Neuronal stem cell (in vitro differentiated cells): ENCODE measurements at regions not wholly inside any gene's neighbourhood (a gene's known extent, or its start where the extent isn't known, plus 50 kb on each side); places are given as distances from the start of the nearest gene placed in this dataset.
A peak's percentile ranks its signal among the peaks of the same experiment; 100 is the strongest.
"Not testable (repeated sequence)": the region's sequence is repeated elsewhere in the genome, so short reads cannot be mapped to it uniquely, and the experiment has no call there.

Experiments
- DNase-seq: peaks from one replicate; pipeline ENCODE4 v3.0.0-alpha.2; 2013; ENCODE audit warnings: low spot score
- H2AFZ ChIP-seq: one replicate; pipeline ENCODE4 v1.6.1; 2013; ENCODE audit warnings: mild to moderate bottlenecking, low read length, inconsistent platforms
- H2AK5ac ChIP-seq: 2 replicates; pipeline ENCODE4 v1.6.1; 2013; ENCODE audit warnings: low read depth, mild to moderate bottlenecking, inconsistent platforms, low read length, moderate library complexity, mixed read lengths
- H2BK120ac ChIP-seq: 2 replicates; pipeline ENCODE4 v1.6.1; 2013; ENCODE audit warnings: low read depth, mild to moderate bottlenecking, inconsistent platforms, low read length, moderate library complexity, mixed read lengths
- H2BK12ac ChIP-seq: one replicate; pipeline ENCODE4 v1.6.1; 2013; ENCODE audit warnings: low read length, inconsistent platforms
- H2BK15ac ChIP-seq: 2 replicates; pipeline ENCODE4 v1.6.1; 2013; ENCODE audit warnings: mild to moderate bottlenecking, low read length, inconsistent platforms, mixed read lengths
- H2BK5ac ChIP-seq: one replicate; pipeline ENCODE4 v1.6.1; 2013; ENCODE audit warnings: inconsistent platforms, mild to moderate bottlenecking, low read length, moderate library complexity
- H3K14ac ChIP-seq: one replicate; pipeline ENCODE4 v1.6.1; 2013; ENCODE audit warnings: low read length, inconsistent platforms
- H3K18ac ChIP-seq: 2 replicates; pipeline ENCODE4 v1.6.1; 2013; ENCODE audit warnings: low read length, inconsistent platforms
- H3K23ac ChIP-seq: 2 replicates; pipeline ENCODE4 v1.6.1; 2013; ENCODE audit warnings: low read depth, mild to moderate bottlenecking, mixed read lengths, low read length, inconsistent platforms; ENCODE audit not compliant: poor library complexity
- H3K27ac ChIP-seq: replicated peaks from 3 replicates; pipeline ENCODE4 v1.5.1; 2013; ENCODE audit warnings: low read length, inconsistent platforms
- H3K27me3 ChIP-seq, 3 experiments: 2 replicates each; pipeline ENCODE4 v1.6.1; 2013; ENCODE audit warnings: low read length in 3 of 3, mild to moderate bottlenecking in 2 of 3, inconsistent platforms in 1 of 3, low read depth in 1 of 3, mixed read lengths in 1 of 3, moderate library complexity in 1 of 3; ENCODE audit not compliant: control insufficient read depth in 3 of 3, insufficient read depth in 3 of 3
- H3K36me3 ChIP-seq, 2 donors: replicated peaks in 1 of 2; 2 replicates each; pipeline ENCODE4 v1.6.1; 2013; ENCODE audit warnings: low read length in 2 of 2; ENCODE audit not compliant: control insufficient read depth in 2 of 2, insufficient read depth in 2 of 2
- H3K4ac ChIP-seq: 2 replicates; pipeline ENCODE4 v1.6.1; 2013; ENCODE audit warnings: inconsistent platforms, mild to moderate bottlenecking, low read length, moderate library complexity
- H3K4me1 ChIP-seq, 2 donors: 1 replicate in 1 of 2; 2 replicates in 1 of 2; pipeline ENCODE4 v1.6.1; 2013; ENCODE audit warnings: low read length in 2 of 2, low read depth in 1 of 2; ENCODE audit not compliant: control insufficient read depth in 2 of 2, insufficient read depth in 1 of 2
- H3K4me2 ChIP-seq: one replicate; pipeline ENCODE4 v1.6.1; 2013; ENCODE audit warnings: mild to moderate bottlenecking, low read length, inconsistent platforms; ENCODE audit not compliant: insufficient read depth, poor library complexity, severe bottlenecking
- H3K4me3 ChIP-seq, 2 donors: 2 replicates each; pipeline ENCODE4 v1.5.1; 2013; ENCODE audit warnings: low read length in 2 of 2, mild to moderate bottlenecking in 2 of 2, inconsistent platforms in 1 of 2, moderate library complexity in 1 of 2
- H3K79me1 ChIP-seq: one replicate; pipeline ENCODE4 v1.6.1; 2013; ENCODE audit warnings: low read depth, mild to moderate bottlenecking, inconsistent platforms, low read length, moderate library complexity
- H3K9ac ChIP-seq: one replicate; pipeline ENCODE4 v1.6.1; 2013; ENCODE audit warnings: mild to moderate bottlenecking, low read depth, low read length, inconsistent platforms; ENCODE audit not compliant: poor library complexity
- H3K9me3 ChIP-seq, 2 donors: replicated peaks in 1 of 2; 2 replicates each; pipeline versions ENCODE3 to v1.6.1; 2013; ENCODE audit warnings: low read length in 2 of 2, mild to moderate bottlenecking in 2 of 2, inconsistent platforms in 1 of 2, low read depth in 1 of 2, mixed read lengths in 1 of 2, moderate library complexity in 1 of 2; ENCODE audit not compliant: control insufficient read depth in 2 of 2, insufficient read depth in 1 of 2
- H4K8ac ChIP-seq: one replicate; pipeline ENCODE4 v1.6.1; 2013; ENCODE audit warnings: low read depth, mild to moderate bottlenecking, inconsistent platforms, low read length, moderate library complexity
- H4K91ac ChIP-seq: one replicate; pipeline ENCODE4 v1.6.1; 2013; ENCODE audit warnings: low read length, low read depth, mild to moderate bottlenecking, inconsistent platforms; ENCODE audit not compliant: poor library complexity
- WGBS, 2 donors: extraction: QIAGEN DNeasy Blood & Tissue Kit; methylation state at CpG; one replicate each; pipeline ENCODE4 v1.1.7; 2013; ENCODE audit warnings: missing lambda C conversion rate in 2 of 2, mixed read lengths in 1 of 2; ENCODE audit not compliant: insufficient read length in 2 of 2, insufficient replicate concordance in 1 of 2; ENCODE audit errors: extremely low coverage in 2 of 2; 5-methylcytosine and 5-hydroxymethylcytosine counted together

DNA sequence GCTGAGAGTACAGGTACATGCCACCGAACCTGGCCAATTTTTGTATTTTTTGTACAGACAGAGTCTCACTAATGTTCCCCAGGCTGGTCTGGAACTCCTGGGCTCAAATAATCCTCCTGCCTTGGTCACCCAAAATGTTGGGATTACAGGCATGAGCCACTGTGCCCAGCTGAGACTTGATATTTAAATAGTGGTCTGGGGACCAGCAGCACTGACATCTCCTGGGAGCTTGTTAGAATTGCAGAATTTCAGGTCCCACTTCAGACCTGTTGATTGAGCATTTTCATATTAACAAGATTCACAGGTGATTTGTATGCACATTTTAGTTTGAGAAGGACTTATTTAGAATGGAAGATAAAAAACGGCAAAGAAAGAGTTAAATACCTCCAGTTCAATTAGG, 57.0 kb upstream of the COBL start:
- H3K27me3 ChIP-seq, H3K9ac ChIP-seq, H2BK5ac ChIP-seq, H3K23ac ChIP-seq, H3K4ac ChIP-seq, H2AFZ ChIP-seq, H4K8ac ChIP-seq, H3K4me3 ChIP-seq, H3K9me3 ChIP-seq, H2AK5ac ChIP-seq, H3K79me1 ChIP-seq, H2BK15ac ChIP-seq, DNase-seq, H4K91ac ChIP-seq, H3K18ac ChIP-seq, H3K14ac ChIP-seq, H3K36me3 ChIP-seq, H3K27ac ChIP-seq, H3K4me1 ChIP-seq, H2BK12ac ChIP-seq, H3K4me2 ChIP-seq, H2BK120ac ChIP-seq: not testable (repeated sequence)
- no CpG with 5 or more reads among the region's 2 CpGs for WGBS, 2 donors

DNA sequence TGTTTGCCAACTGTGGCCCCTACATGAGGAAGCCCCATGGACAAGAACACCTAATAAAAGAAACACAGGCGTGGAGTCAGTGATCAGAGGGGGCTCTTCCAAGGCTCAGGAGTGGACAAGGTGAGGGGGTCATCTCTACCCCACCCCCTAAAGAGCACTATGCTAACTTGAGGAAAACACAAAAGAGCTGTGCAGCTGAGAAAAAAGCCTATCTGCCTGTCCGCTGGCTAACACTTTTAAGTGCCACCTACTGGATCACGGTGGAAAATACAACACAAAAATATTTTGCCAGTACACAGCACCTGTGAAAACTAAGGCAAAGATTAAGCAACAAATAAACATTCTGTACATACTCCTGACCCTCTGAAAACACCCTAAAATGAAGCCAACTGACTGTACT, 53.1 kb upstream of the COBL start:
- Histone ChIP-seq H3K23ac (no peak overlapping the region), H3K4me1 (peaks cover 0 to 5% of the 10 kb centered on the region in 2 donors), H2BK15ac (no peak overlapping the region), H3K4ac (no peak overlapping the region), H3K9ac (no peak overlapping the region), H3K27ac (no peak overlapping the region), H3K36me3 (no peaks in the 10 kb centered on the region), H2BK5ac (no peak overlapping the region), H4K8ac (no peak overlapping the region), H2BK120ac (no peak overlapping the region), H3K4me3 (no peak overlapping the region), H3K79me1 (no peaks in the 10 kb centered on the region), H2AFZ (no peak overlapping the region), H3K4me2 (no peak overlapping the region), H3K9me3 (peaks cover 0 to 2% of the 10 kb centered on the region in 2 donors), H2BK12ac (no peak overlapping the region), H3K27me3 (no peaks in the 10 kb centered on the region), H3K18ac (no peak overlapping the region), H4K91ac (no peak overlapping the region), H3K14ac (no peak overlapping the region), H2AK5ac (no peak overlapping the region)
- no CpG with 5 or more reads among the region's 3 CpGs for WGBS, 2 donors
- no peak for DNase-seq

DNA sequence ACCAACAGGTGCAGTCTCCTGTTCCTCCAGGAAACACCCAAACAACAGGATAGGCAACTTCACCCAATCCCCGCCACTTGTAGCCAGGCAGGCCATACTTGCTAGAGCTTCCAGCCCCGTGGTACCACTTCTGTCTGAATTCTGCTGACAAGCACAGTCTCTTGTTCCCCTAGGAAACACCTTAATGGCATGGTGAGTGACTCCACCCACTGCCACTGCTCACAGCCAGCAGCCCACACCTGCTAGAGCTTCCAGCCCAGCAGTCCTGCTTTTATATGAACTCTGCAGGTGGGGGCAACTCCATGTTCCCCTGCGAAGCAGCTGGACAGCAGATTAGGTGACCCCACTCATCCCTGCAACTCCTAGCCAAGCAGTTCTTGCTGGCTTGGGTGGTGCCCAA, 52.6 kb upstream of the COBL start:
- not testable (repeated sequence) for H3K4me1 ChIP-seq, H2BK15ac ChIP-seq, H3K4me3 ChIP-seq, H3K79me1 ChIP-seq, H3K18ac ChIP-seq, H2AK5ac ChIP-seq, H4K91ac ChIP-seq, H3K36me3 ChIP-seq, H3K27ac ChIP-seq, H2BK12ac ChIP-seq, H2BK120ac ChIP-seq, H2AFZ ChIP-seq, H3K27me3 ChIP-seq, H3K23ac ChIP-seq, H3K9me3 ChIP-seq, H3K4me2 ChIP-seq, DNase-seq, H4K8ac ChIP-seq, H3K4ac ChIP-seq, H2BK5ac ChIP-seq, H3K14ac ChIP-seq
- no CpG with 5 or more reads among the region's 3 CpGs for WGBS, 2 donors
- peak overlapping the region; percentile 38 for H3K9ac ChIP-seq

DNA sequence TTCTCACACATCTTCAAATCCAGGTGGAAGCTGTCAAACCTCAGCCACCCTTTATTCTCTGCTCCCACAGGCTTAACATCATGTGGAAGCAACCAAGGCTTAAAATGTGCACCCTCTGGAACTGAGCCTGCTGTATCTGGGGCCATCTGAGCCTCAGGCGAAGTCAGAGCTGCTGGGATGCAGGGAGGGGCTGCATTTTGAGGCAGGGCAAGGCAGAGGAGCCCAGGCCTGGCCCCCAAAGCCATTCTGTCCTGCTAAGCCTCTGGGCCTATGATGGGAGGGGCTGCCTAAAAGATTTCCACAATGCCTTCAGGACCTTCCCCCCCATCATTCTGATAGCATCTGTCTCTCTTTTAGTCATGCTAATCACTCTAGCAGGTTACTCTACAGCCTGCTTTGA, 51.7 kb upstream of the COBL start:
- Histone ChIP-seq H3K14ac (no peak overlapping the region), H2BK120ac (no peak overlapping the region), H4K91ac (no peak overlapping the region), H2BK12ac (no peak overlapping the region), H3K18ac (no peak overlapping the region), H3K4ac (no peak overlapping the region), H3K79me1 (no peaks in the 10 kb centered on the region), H3K4me2 (no peak overlapping the region), H3K27ac (no peak overlapping the region), H3K9ac (no peak overlapping the region), H2AK5ac (no peak overlapping the region), H2BK15ac (no peak overlapping the region), H2AFZ (no peak overlapping the region), H4K8ac (no peak overlapping the region), H3K27me3 (no peaks in the 10 kb centered on the region), H2BK5ac (no peak overlapping the region), H3K9me3 (peaks cover 0 to 2% of the 10 kb centered on the region in 2 donors), H3K23ac (no peak overlapping the region), H3K4me1 (peaks cover 0 to 5% of the 10 kb centered on the region in 2 donors), H3K36me3 (no peaks in the 10 kb centered on the region), H3K4me3 (no peak overlapping the region)
- no CpG with 5 or more reads among the region's 1 CpG for WGBS, 2 donors
- no peak for DNase-seq
